NB4 (cell line): ENCODE measurements at regions not wholly inside any gene's neighbourhood (a gene's known extent, or its start where the extent isn't known, plus 50 kb on each side); places are given as distances from the start of the nearest gene placed in this dataset.

Experiments
- POLR2A ChIP-seq: IDR thresholded peaks from 2 replicates; pipeline ENCODE4 v1.6.1; 2011; ENCODE audit warnings: mild to moderate bottlenecking; ENCODE audit not compliant: insufficient read length; ENCODE audit errors: extremely low read depth
- TF ChIP-seq, protein P1 (sequence below): IDR thresholded peaks from one replicate; pipeline ENCODE4 v1.5.1; 2012; ENCODE audit warnings: low read depth, low read length

GRCh38 chr2:5501807-5502206 lies 190.4 kb upstream of the SOX11 start:
- TF ChIP-seq, protein P1, sequence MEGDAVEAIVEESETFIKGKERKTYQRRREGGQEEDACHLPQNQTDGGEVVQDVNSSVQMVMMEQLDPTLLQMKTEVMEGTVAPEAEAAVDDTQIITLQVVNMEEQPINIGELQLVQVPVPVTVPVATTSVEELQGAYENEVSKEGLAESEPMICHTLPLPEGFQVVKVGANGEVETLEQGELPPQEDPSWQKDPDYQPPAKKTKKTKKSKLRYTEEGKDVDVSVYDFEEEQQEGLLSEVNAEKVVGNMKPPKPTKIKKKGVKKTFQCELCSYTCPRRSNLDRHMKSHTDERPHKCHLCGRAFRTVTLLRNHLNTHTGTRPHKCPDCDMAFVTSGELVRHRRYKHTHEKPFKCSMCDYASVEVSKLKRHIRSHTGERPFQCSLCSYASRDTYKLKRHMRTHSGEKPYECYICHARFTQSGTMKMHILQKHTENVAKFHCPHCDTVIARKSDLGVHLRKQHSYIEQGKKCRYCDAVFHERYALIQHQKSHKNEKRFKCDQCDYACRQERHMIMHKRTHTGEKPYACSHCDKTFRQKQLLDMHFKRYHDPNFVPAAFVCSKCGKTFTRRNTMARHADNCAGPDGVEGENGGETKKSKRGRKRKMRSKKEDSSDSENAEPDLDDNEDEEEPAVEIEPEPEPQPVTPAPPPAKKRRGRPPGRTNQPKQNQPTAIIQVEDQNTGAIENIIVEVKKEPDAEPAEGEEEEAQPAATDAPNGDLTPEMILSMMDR: no peak
- no peak for TF ChIP-seq POLR2A
